Naive B cell (primary cell): ENCODE measurements at regions not wholly inside any gene's neighbourhood (a gene's known extent, or its start where the extent isn't known, plus 50 kb on each side); places are given as distances from the start of the nearest gene placed in this dataset.
A peak's percentile ranks its signal among the peaks of the same experiment; 100 is the strongest.
"Not testable (repeated sequence)": the region's sequence is repeated elsewhere in the genome, so short reads cannot be mapped to it uniquely, and the experiment has no call there.

Experiments used
- ATAC-seq, 2 donors: fragments of 150-1000 bp; cut with Tn5 transposase; 2 replicates each; pipeline ENCODE4 v1.10.0; 2021; ENCODE audit warnings: low read depth in 2 of 2, mild to moderate bottlenecking in 2 of 2, moderate library complexity in 2 of 2
- DNase-seq: peaks from one replicate; pipeline ENCODE4 v3.0.0; 2022
- H3K27ac Mint-ChIP-seq, 6 donors: one replicate each; pipeline ENCODE4 v1.8.0; 2020 to 2022; ENCODE audit warnings: mild to moderate bottlenecking in 6 of 6, mixed read lengths in 6 of 6, moderate library complexity in 5 of 6, inconsistent platforms in 2 of 6
- H3K27me3 Mint-ChIP-seq, 3 donors: one replicate each; pipeline ENCODE4 v1.8.0; 2021 to 2022; ENCODE audit warnings: mixed read lengths in 3 of 3, mild to moderate bottlenecking in 1 of 3
- H3K36me3 Mint-ChIP-seq, 2 donors: one replicate each; pipeline ENCODE4 v1.8.0; 2020 to 2022; ENCODE audit warnings: mixed read lengths in 2 of 2, inconsistent platforms in 1 of 2, mild to moderate bottlenecking in 1 of 2
- H3K4me1 Mint-ChIP-seq, 3 donors: one replicate each; pipeline ENCODE4 v1.8.0; 2020 to 2022; ENCODE audit warnings: mixed read lengths in 3 of 3, inconsistent platforms in 1 of 3, mild to moderate bottlenecking in 1 of 3, moderate library complexity in 1 of 3
- H3K4me3 Mint-ChIP-seq, 8 donors: one replicate each; pipeline ENCODE4 v1.8.0; 2020 to 2022; ENCODE audit warnings: mild to moderate bottlenecking in 8 of 8, mixed read lengths in 8 of 8, moderate library complexity in 8 of 8, inconsistent platforms in 2 of 8
- H3K9me3 Mint-ChIP-seq, 7 donors: one replicate each; pipeline ENCODE4 v1.8.0; 2020 to 2022; ENCODE audit warnings: mixed read lengths in 7 of 7, mild to moderate bottlenecking in 5 of 7, inconsistent platforms in 2 of 7, moderate library complexity in 1 of 7

GRCh38 chr12:118544569-118544968 is 168.2 kb downstream of the SUDS3 start:
- Mint-ChIP-seq H3K4me1 (no peaks in the 10 kb centered on the region), H3K36me3 (no peaks in the 10 kb centered on the region), H3K27ac (no peak overlapping the region), H3K27me3 (peaks cover 0 to 11% (median 6%) of the 10 kb centered on the region in 3 donors), H3K4me3 (no peak overlapping the region), H3K9me3 (peaks cover 0 to 17% (median 7%) of the 10 kb centered on the region in 7 donors)
- DNase-seq (no peak), ATAC-seq (no peak)

GRCh38 chr12:118547606-118548005 is 171.3 kb downstream of the SUDS3 start:
- H3K27me3 Mint-ChIP-seq, H3K4me1 Mint-ChIP-seq, DNase-seq, H3K4me3 Mint-ChIP-seq, ATAC-seq, H3K27ac Mint-ChIP-seq, H3K36me3 Mint-ChIP-seq: not testable (repeated sequence)
- peaks cover 4 to 20% (median 7%) of the 10 kb centered on the region in 7 donors for H3K9me3 Mint-ChIP-seq

GRCh38 chr12:118548887-118549509 is 172.6 kb downstream of the SUDS3 start:
- H3K27ac Mint-ChIP-seq = no peak overlapping the region
- H3K27me3 Mint-ChIP-seq = peaks cover 0 to 6% (median 6%) of the 10 kb centered on the region in 3 donors
- H3K4me1 Mint-ChIP-seq = no peaks in the 10 kb centered on the region
- ATAC-seq (no peak), DNase-seq (no peak)
- peaks cover 10 to 18% (median 14%) of the 10 kb centered on the region in 7 donors for H3K9me3 Mint-ChIP-seq
- H3K36me3 Mint-ChIP-seq = peaks cover 0 to 8% of the 10 kb centered on the region in 2 donors
- H3K4me3 Mint-ChIP-seq = no peak overlapping the region

GRCh38 chr12:118549510-118549980 is 173.2 kb downstream of the SUDS3 start:
- Mint-ChIP-seq H3K4me3 (no peak overlapping the region), H3K9me3 (peaks cover 10 to 22% (median 14%) of the 10 kb centered on the region in 7 donors), H3K36me3 (peaks cover 0 to 8% of the 10 kb centered on the region in 2 donors), H3K27ac (no peak overlapping the region), H3K4me1 (no peaks in the 10 kb centered on the region), H3K27me3 (peaks cover 0 to 6% (median 6%) of the 10 kb centered on the region in 3 donors)
- no peak for ATAC-seq
- no peak for DNase-seq

- Mint-ChIP-seq H3K27me3 (peaks cover 0 to 4% (median 0%) of the 10 kb centered on the region in 3 donors), H3K9me3 (peaks cover 3 to 18% (median 10%) of the 10 kb centered on the region in 7 donors), H3K4me1 (no peaks in the 10 kb centered on the region), H3K4me3 (no peak overlapping the region), H3K36me3 (peaks cover 0 to 8% of the 10 kb centered on the region in 2 donors), H3K27ac (no peak overlapping the region)
- DNase-seq (no peak), ATAC-seq (no peak)
Measured at GRCh38 chr12:118553856-118554504, 177.6 kb downstream of the SUDS3 start.

- Mint-ChIP-seq H3K4me1 (no peaks in the 10 kb centered on the region), H3K4me3 (no peak overlapping the region), H3K36me3 (no peaks in the 10 kb centered on the region), H3K27me3 (peaks cover 0 to 9% (median 6%) of the 10 kb centered on the region in 3 donors), H3K9me3 (peaks cover 0 to 14% (median 2%) of the 10 kb centered on the region in 7 donors), H3K27ac (no peak overlapping the region)
- ATAC-seq (no peak), DNase-seq (no peak)
Measured at GRCh38 chr12:118558941-118559340, 182.6 kb downstream of the SUDS3 start.

GRCh38 chr12:118560733-118561132 is 184.4 kb downstream of the SUDS3 start:
- Mint-ChIP-seq H3K36me3 (no peaks in the 10 kb centered on the region), H3K27me3 (peaks cover 0 to 9% (median 6%) of the 10 kb centered on the region in 3 donors), H3K9me3 (peaks cover 0 to 7% (median under 1%) of the 10 kb centered on the region in 7 donors), H3K27ac (no peak overlapping the region), H3K4me3 (no peak overlapping the region), H3K4me1 (no peaks in the 10 kb centered on the region)
- ATAC-seq (no peak), DNase-seq (no peak)

GRCh38 chr12:118571730-118572129 is 195.4 kb downstream of the SUDS3 start:
- ATAC-seq (no peak), DNase-seq (no peak)
- H3K27ac Mint-ChIP-seq = no peak overlapping the region
- H3K36me3 Mint-ChIP-seq = peaks cover 0 to 5% of the 10 kb centered on the region in 2 donors
- peaks cover 4 to 36% (median 14%) of the 10 kb centered on the region in 7 donors for H3K9me3 Mint-ChIP-seq
- H3K4me3 Mint-ChIP-seq = peak overlapping the region in 1 of 8 donors; percentile 7
- H3K4me1 Mint-ChIP-seq = no peaks in the 10 kb centered on the region
- peaks cover 0 to 8% (median 5%) of the 10 kb centered on the region in 3 donors for H3K27me3 Mint-ChIP-seq

- no peak for ATAC-seq
Measured at GRCh38 chr12:118574288-118574687, 197.9 kb downstream of the SUDS3 start.

GRCh38 chr12:118575730-118576129 is 199.4 kb downstream of the SUDS3 start:
- ATAC-seq = no peak
- Mint-ChIP-seq H3K4me3 (no peak overlapping the region), H3K27ac (no peak overlapping the region), H3K27me3 (peaks cover 0 to 8% (median 5%) of the 10 kb centered on the region in 3 donors), H3K4me1 (no peaks in the 10 kb centered on the region), H3K9me3 (peaks cover 4 to 22% (median 8%) of the 10 kb centered on the region in 7 donors), H3K36me3 (peaks cover 0 to 5% of the 10 kb centered on the region in 2 donors)
- DNase-seq = no peak

More at GRCh38 chr12:118574288-118574687, 197.9 kb downstream of the SUDS3 start:
- DNase-seq = no peak
- no peak overlapping the region for H3K27ac Mint-ChIP-seq
- no peaks in the 10 kb centered on the region for H3K4me1 Mint-ChIP-seq
- H3K36me3 Mint-ChIP-seq = peaks cover 0 to 5% of the 10 kb centered on the region in 2 donors
- H3K4me3 Mint-ChIP-seq = no peak overlapping the region
- H3K9me3 Mint-ChIP-seq = peaks cover 4 to 36% (median 14%) of the 10 kb centered on the region in 7 donors
- peaks cover 0 to 8% (median 5%) of the 10 kb centered on the region in 3 donors for H3K27me3 Mint-ChIP-seq

GRCh38 chr12:118581371-118581770 is 205.0 kb downstream of the SUDS3 start:
- no peak overlapping the region for H3K27ac Mint-ChIP-seq
- H3K9me3 Mint-ChIP-seq = peaks cover 0 to 7% (median under 1%) of the 10 kb centered on the region in 7 donors
- no peaks in the 10 kb centered on the region for H3K36me3 Mint-ChIP-seq
- no peaks in the 10 kb centered on the region for H3K4me1 Mint-ChIP-seq
- DNase-seq = no peak
- ATAC-seq = no peak
- H3K4me3 Mint-ChIP-seq = no peak overlapping the region
- peaks cover 0 to 11% (median 4%) of the 10 kb centered on the region in 3 donors for H3K27me3 Mint-ChIP-seq

GRCh38 chr12:118582863-118583262 is 206.5 kb downstream of the SUDS3 start:
- no peak overlapping the region for H3K4me3 Mint-ChIP-seq
- peaks cover 0 to 17% (median 3%) of the 10 kb centered on the region in 7 donors for H3K9me3 Mint-ChIP-seq
- H3K27ac Mint-ChIP-seq = no peak overlapping the region
- DNase-seq = no peak
- peaks cover 0 to 15% (median 4%) of the 10 kb centered on the region in 3 donors for H3K27me3 Mint-ChIP-seq
- no peaks in the 10 kb centered on the region for H3K36me3 Mint-ChIP-seq
- no peaks in the 10 kb centered on the region for H3K4me1 Mint-ChIP-seq
- no peak for ATAC-seq

GRCh38 chr12:118586433-118586832 is 210.1 kb downstream of the SUDS3 start:
- H3K4me1 Mint-ChIP-seq = no peaks in the 10 kb centered on the region
- H3K27ac Mint-ChIP-seq = no peak overlapping the region
- H3K27me3 Mint-ChIP-seq = peaks cover 4 to 15% (median 13%) of the 10 kb centered on the region in 3 donors
- DNase-seq (no peak), ATAC-seq (no peak)
- no peaks in the 10 kb centered on the region for H3K36me3 Mint-ChIP-seq
- no peak overlapping the region for H3K4me3 Mint-ChIP-seq
- peaks cover 0 to 17% (median 5%) of the 10 kb centered on the region in 7 donors for H3K9me3 Mint-ChIP-seq

- no peaks in the 10 kb centered on the region for H3K4me1 Mint-ChIP-seq
- no peaks in the 10 kb centered on the region for H3K36me3 Mint-ChIP-seq
- DNase-seq (no peak), ATAC-seq (no peak)
- H3K27me3 Mint-ChIP-seq = peaks cover 0 to 13% (median 11%) of the 10 kb centered on the region in 3 donors
- H3K9me3 Mint-ChIP-seq = peaks cover 0 to 17% (median 5%) of the 10 kb centered on the region in 7 donors
- H3K4me3 Mint-ChIP-seq = no peak overlapping the region
- H3K27ac Mint-ChIP-seq = no peak overlapping the region
Measured at GRCh38 chr12:118589162-118589561, 212.8 kb downstream of the SUDS3 start.
